Iris pigment epithelial cell (primary cell): ENCODE measurements at regions not wholly inside any gene's neighbourhood (a gene's known extent, or its start where the extent isn't known, plus 50 kb on each side); places are given as distances from the start of the nearest gene placed in this dataset.

Experiments used
- DNase-seq: peaks from one replicate; pipeline ENCODE4 v3.0.0-alpha.2; 2011; ENCODE audit warnings: low read depth

- DNase-seq, result no peak
Observed at GRCh38 chr1:14499312-14500040, 99.0 kb upstream of the KAZN start.

DNA sequence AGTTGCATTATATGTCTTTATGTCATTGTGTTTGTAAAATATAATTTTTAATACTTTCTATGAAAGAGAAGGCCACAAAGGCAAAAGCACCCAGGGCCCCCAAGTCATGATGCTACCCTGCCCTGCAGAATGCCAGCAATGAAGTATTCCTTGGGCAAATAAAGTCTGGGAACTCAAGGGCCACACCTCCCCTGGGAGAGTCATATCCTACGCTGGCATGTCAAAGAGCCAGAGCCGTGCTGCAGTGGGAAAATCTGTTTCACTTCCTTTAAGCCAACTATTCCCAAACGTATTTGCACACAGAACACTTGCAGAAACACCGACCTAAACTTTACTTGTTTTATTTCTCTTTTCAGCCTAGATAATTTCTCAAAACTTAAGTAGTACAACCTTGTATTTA lies 98.4 kb upstream of the KAZN start:
- DNase-seq, result no peak

- no peak for DNase-seq
Observed at GRCh38 chr1:14500912-14501311, 97.6 kb upstream of the KAZN start.

GRCh38 chr1:14504517-14504916 lies 94.0 kb upstream of the KAZN start:
- no peak for DNase-seq

DNA sequence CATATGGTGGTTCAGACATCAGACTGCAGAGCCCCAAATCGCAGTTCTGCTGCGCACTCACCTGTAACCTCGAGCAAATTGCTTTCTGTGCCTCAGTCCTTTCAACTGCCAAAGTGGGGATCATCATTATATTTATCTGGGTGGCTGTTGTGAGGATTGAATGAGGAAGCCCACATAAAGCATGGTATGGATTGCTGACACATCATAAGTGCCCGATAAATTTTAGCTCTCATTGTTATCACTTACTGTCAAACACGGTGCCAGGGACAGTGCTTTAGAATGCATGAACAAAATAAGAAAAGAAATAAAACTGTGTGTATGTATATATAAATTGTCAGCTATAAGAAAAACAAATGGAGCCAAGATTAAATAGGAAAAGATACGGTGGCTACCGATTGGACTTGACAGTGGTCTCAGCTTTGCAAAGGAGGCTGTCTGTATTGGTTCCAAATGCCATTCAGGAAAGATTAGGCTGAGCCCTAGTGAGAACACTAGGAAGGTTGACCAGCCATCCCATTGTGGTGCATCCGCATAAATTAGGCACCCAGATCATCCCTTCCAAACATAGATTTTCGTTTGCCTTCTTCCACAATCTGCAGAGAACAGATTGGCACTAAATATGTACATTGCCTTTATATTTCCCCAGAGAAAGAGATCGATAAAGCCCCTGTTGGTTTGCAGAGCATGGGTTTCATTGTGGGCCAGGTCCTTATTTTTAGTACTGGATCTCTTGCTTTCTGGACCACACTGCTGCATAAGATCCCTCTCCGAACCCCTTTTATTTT lies 91.8 kb upstream of the KAZN start:
- no peak for DNase-seq

- no peak for DNase-seq
Observed at GRCh38 chr1:14507262-14507661, 91.2 kb upstream of the KAZN start.

DNA sequence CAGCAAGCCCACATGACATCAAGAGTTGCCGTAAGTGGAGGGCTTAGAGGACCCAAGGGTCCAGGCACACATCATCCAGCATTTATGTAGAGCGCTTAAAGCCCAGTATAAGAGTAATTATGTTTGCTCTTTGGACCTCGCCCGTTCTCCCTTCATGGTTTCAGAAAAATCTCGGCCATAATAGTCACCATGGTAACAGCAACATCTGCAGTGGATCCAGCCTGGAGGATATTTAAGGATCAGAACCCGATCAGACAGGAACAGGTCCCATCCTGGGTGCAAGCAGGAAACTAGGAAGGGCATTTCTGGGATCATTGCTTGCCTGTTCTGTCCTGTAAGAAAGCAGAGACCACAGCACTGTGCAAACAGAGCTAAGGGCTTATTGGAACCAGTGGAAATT lies 89.9 kb upstream of the KAZN start:
- no peak for DNase-seq

DNA sequence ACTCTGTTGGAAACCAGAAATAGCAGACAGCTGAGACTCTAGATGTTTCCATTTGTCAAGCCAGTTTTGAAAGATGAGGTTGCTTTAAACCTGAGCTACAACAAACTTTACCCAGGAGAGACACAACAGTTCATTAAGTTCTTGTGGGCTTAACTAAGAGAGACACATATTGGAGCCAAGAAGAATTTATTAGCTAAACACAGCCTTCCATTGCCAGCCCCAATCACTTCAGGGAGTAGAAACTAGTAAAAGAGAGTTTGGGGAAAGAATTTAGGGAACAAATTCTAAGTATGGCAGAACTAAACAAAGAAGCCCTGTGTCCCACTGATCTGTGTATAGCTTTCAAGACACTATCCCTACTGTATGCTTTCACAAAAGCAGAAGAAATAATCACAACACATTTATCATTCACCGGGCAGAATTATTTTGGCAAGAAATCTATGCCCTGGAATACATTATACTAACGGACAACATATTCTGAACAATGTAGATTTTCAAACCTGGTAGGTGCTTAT lies 87.3 kb upstream of the KAZN start:
- no peak for DNase-seq

GRCh38 chr1:14511796-14512585 lies 86.5 kb upstream of the KAZN start:
- no peak for DNase-seq

GRCh38 chr1:14513111-14513510 lies 85.4 kb upstream of the KAZN start:
- DNase-seq, result no peak

DNA sequence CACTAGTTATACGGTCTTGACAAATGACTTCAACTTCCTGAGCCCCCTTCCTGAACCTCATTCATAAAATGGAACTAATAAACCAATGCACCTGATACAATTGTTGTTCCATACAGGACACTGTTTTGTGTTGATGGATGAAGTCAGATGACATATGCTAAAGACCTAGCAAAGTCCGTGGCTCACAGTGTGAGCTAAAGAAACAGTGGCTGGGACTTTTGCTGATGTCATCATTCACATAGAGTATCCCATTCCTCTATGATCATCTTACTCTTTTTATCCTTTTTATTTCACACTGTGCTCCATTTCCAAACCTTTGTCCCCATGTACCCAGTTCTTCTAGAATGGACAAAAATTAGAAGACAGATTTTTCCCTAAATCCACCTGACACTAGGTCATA lies 83.7 kb upstream of the KAZN start:
- no peak for DNase-seq

DNA sequence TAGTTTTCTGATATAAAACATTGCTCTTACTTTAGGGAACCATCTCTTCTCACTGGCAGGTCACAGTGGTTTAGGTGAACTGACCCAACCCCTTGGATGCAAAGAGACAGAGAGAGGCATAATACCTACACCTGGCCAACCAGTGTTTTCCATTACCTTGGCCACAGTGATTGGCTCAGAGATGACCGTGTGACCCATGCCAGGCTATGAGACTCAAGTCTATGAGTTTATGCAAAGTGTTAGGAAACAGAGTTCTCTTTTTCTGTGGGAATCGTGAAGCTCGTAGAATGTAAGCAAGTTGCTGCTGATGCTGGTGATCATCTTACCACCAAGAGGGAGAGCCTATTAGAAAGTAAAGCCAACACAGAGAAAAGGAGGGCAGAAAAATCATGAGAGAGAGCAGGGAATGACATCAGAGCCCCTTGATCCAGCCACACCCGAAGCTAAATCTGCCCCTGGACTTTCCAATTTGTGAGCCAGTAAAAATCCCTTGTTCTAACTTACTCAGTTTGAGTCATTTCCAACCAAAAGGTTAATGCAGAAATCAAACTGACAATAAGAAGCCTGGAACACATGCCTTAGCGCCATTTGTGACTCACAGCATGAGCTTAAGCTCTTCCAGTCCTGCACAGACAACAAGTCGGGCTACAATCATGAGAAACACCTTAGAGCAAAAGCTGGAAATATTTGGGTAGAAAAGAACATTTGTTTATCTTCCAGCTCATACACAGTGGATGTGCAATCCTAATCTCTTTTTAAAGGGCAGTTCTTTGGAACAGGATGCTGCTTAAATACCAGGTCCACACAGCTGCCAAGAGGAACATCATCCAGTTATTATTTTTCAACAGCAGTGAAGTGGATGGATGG lies 81.3 kb upstream of the KAZN start:
- peak; percentile 91 for DNase-seq

DNA sequence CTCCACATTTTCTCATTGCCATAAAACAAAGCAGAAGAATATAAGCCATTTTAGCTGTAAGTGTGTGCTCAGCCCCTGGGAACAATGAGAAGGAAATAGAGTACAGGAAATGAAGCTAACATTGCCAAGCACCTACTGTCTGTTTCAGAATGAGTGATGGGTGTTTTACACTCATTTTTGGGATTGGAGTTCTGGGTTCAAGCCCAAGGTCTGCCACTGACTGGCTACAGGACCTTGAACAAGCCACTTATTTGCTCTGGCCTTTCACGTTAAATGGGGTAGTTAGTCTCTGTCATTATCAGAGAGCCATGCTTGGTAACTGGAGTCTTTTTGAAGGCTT lies 80.7 kb upstream of the KAZN start:
- DNase-seq, result no peak

DNA sequence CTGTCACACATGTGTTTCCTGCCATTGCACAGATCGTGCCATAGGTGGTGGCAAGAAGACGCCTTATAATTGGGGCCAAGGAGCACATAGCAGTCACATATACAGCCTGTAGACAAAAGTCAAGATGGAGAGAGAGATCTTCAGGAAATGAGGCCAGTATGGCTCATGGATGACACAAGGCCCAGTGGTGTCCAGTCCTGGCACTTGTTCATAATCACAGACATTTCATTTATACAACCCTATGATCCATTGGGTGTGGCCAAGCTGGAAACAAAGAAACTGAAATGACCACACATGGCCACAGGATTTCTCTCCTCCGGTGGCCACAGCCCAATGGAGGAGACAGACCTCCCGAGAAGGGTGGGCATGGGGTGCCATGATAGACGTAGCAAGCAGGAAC lies 78.5 kb upstream of the KAZN start:
- no peak for DNase-seq

- no peak for DNase-seq
Observed at GRCh38 chr1:14520514-14521163, 77.8 kb upstream of the KAZN start.

- peak; percentile 41 for DNase-seq
Observed at GRCh38 chr1:14521622-14522021, 76.9 kb upstream of the KAZN start.

GRCh38 chr1:14522077-14522925 lies 76.2 kb upstream of the KAZN start:
- peak; percentile 74 for DNase-seq

DNA sequence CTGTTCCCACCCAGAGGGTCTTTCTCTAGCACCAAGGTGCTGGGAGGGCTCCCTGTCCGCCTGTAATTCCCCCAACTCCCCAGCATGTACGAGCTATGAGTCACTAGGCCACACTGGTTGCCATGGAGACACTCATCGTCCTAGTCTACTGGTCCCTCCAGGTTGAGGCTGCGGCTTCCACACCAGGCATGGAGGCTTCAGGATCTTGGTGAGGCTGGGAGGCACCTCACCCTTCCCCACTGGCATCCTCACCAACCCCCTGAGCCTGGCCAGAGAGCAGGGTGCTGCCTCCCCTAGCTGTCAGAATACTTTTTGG lies 75.6 kb upstream of the KAZN start:
- peak; percentile 85 for DNase-seq

DNA sequence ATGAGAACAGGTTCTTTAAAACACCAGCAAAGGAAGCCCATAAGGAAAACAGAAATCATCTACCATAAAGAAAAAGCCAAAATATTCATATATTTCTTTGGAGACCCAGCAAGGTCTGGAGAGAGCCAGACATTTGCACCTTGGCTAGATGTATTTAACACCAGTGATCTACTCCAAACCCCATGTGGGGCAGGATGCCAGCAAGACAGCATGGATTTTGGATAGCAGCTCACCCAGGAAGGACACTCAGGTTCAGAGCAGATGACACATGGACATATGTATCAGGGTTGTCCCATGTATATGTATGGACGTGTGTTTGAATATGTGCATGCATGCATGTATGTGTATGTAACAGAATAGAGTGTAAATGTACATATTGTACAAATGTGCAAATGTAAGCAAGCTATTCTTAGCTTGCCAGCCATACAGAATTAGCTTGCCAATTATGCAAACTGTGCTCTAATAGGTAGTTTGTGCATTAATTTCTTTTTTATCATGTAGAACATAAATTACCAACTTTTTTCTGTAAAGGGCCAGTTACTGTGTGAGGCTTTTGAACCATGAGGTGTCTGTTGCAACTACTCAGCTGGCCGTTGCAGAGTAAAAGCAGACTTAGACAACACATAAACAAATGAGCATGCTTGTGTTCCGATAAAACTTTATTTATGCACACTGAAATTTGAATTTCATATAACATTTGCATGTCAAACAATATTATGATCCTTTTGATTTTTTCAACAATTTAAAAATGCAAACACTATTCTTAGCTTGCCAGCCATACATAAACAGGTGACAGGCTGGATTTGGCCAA lies 73.5 kb upstream of the KAZN start:
- DNase-seq, result no peak

DNA sequence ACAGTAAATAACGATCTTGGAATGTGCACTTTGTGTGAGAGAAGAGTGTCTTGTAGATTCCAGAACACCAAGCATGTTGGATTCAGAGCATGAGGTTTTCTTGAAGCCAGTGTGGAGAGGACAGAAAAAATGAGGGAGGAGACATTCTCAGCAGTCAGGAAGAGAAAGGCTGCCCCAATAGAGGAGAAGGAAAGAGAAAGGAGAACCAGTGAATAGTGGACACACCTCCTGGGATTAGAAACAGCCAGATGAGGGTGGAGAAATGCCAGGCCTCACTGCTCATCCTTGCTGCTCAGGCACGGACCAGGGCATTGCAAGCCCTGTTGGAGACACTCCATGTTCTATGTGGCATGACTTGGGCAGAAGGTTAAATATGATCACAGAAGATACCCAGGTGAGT lies 69.0 kb upstream of the KAZN start:
- no peak for DNase-seq
